ENCODE measurements at regions not wholly inside any gene's neighbourhood (a gene's known extent, or its start where the extent isn't known, plus 50 kb on each side); places are given as distances from the start of the nearest gene placed in this dataset.
"Not testable (repeated sequence)": the region's sequence is repeated elsewhere in the genome, so short reads cannot be mapped to it uniquely, and the experiment has no call there.

- DNase-seq (ENCODE audit: low read depth) = no peak
- H3K27me3 ChIP-seq (ENCODE audit: control insufficient read depth, insufficient read depth, low read length) = no peaks in the 10 kb centered on the region
- H3K4me3 ChIP-seq (ENCODE audit: low read depth, low read length) = no peak overlapping the region
- no peaks in the 10 kb centered on the region for H3K36me3 ChIP-seq (ENCODE audit: control insufficient read depth, insufficient read depth, low read length)
- TF ChIP-seq, protein P1, sequence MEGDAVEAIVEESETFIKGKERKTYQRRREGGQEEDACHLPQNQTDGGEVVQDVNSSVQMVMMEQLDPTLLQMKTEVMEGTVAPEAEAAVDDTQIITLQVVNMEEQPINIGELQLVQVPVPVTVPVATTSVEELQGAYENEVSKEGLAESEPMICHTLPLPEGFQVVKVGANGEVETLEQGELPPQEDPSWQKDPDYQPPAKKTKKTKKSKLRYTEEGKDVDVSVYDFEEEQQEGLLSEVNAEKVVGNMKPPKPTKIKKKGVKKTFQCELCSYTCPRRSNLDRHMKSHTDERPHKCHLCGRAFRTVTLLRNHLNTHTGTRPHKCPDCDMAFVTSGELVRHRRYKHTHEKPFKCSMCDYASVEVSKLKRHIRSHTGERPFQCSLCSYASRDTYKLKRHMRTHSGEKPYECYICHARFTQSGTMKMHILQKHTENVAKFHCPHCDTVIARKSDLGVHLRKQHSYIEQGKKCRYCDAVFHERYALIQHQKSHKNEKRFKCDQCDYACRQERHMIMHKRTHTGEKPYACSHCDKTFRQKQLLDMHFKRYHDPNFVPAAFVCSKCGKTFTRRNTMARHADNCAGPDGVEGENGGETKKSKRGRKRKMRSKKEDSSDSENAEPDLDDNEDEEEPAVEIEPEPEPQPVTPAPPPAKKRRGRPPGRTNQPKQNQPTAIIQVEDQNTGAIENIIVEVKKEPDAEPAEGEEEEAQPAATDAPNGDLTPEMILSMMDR (IDR thresholded peaks at IDR 0.05; ENCODE audit: insufficient read depth, low read length, poor library complexity, severe bottlenecking) = no peak
These were observed 50.8 kb upstream of the TMEM108 start for GRCh38 chr3:132987396-132987795.

- TF ChIP-seq, protein P1 (IDR thresholded peaks at IDR 0.05; ENCODE audit: insufficient read depth, low read length, poor library complexity, severe bottlenecking) = no peak
- no peak overlapping the region for H3K4me3 ChIP-seq (ENCODE audit: low read depth, low read length)
These were observed 54.0 kb upstream of the TMEM108 start for GRCh38 chr3:132984181-132984580.

GRCh38 chr3:132983143-132983770, 54.9 kb upstream of the TMEM108 start:
- TF ChIP-seq, protein P1 (IDR thresholded peaks at IDR 0.05; ENCODE audit: insufficient read depth, low read length, poor library complexity, severe bottlenecking) = no peak
- Histone ChIP-seq H3K36me3 (ENCODE audit: control insufficient read depth, insufficient read depth, low read length) (no peaks in the 10 kb centered on the region), H3K4me3 (ENCODE audit: low read depth, low read length) (no peak overlapping the region), H3K27me3 (ENCODE audit: control insufficient read depth, insufficient read depth, low read length) (no peaks in the 10 kb centered on the region)
- DNase-seq (ENCODE audit: low read depth) = no peak

More at GRCh38 chr3:132984181-132984580, 54.0 kb upstream of the TMEM108 start:
- DNase-seq (ENCODE audit: low read depth) = no peak
- H3K36me3 ChIP-seq (ENCODE audit: control insufficient read depth, insufficient read depth, low read length) = no peaks in the 10 kb centered on the region
- H3K27me3 ChIP-seq (ENCODE audit: control insufficient read depth, insufficient read depth, low read length) = no peaks in the 10 kb centered on the region

- Histone ChIP-seq H3K4me3 (ENCODE audit: low read depth, low read length) (no peak overlapping the region), H3K27me3 (ENCODE audit: control insufficient read depth, insufficient read depth, low read length) (no peaks in the 10 kb centered on the region), H3K36me3 (ENCODE audit: control insufficient read depth, insufficient read depth, low read length) (no peaks in the 10 kb centered on the region)
- TF ChIP-seq, protein P1 (IDR thresholded peaks at IDR 0.05; ENCODE audit: insufficient read depth, low read length, poor library complexity, severe bottlenecking) = no peak
- no peak for DNase-seq (ENCODE audit: low read depth)
These were observed 56.5 kb upstream of the TMEM108 start for GRCh38 chr3:132981719-132982118.

- Histone ChIP-seq H3K36me3 (ENCODE audit: control insufficient read depth, insufficient read depth, low read length) (no peaks in the 10 kb centered on the region), H3K27me3 (ENCODE audit: control insufficient read depth, insufficient read depth, low read length) (no peaks in the 10 kb centered on the region), H3K4me3 (ENCODE audit: low read depth, low read length) (no peak overlapping the region)
- no peak for DNase-seq (ENCODE audit: low read depth)
- TF ChIP-seq, protein P1 (IDR thresholded peaks at IDR 0.05; ENCODE audit: insufficient read depth, low read length, poor library complexity, severe bottlenecking) = no peak
These were observed 58.1 kb upstream of the TMEM108 start for GRCh38 chr3:132980102-132980501.

DNA sequence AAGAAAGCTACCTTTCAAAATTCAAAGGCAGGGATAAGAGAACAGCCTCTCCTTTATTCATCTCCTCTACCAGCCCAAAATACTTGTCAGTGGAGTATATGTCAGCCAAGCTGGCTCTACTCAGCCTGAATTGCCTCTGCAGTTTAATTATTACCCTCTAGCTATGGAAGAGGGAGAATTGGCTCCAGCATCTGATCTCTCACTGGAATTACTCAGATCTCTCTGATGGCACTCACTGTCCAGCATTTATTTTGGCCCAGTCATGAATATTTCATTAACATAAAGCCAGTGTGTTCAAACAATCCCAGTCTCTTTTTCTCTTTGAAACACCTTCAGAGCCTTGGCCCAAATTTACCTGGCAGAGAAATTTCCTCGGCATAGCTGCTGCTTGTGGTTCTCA, 58.6 kb upstream of the TMEM108 start:
- Histone ChIP-seq H3K36me3 (ENCODE audit: control insufficient read depth, insufficient read depth, low read length) (no peaks in the 10 kb centered on the region), H3K4me3 (ENCODE audit: low read depth, low read length) (no peak overlapping the region), H3K27me3 (ENCODE audit: control insufficient read depth, insufficient read depth, low read length) (no peaks in the 10 kb centered on the region)
- DNase-seq (ENCODE audit: low read depth) = no peak
- TF ChIP-seq, protein P1 (IDR thresholded peaks at IDR 0.05; ENCODE audit: insufficient read depth, low read length, poor library complexity, severe bottlenecking) = no peak

GRCh38 chr3:132978946-132979345, 59.2 kb upstream of the TMEM108 start:
- H3K4me3 ChIP-seq (ENCODE audit: low read depth, low read length); DNase-seq (ENCODE audit: low read depth); H3K27me3 ChIP-seq (ENCODE audit: control insufficient read depth, insufficient read depth, low read length); H3K36me3 ChIP-seq (ENCODE audit: control insufficient read depth, insufficient read depth, low read length): not testable (repeated sequence)
